SU-DHL-6 (cell line): ENCODE measurements at regions not wholly inside any gene's neighbourhood (a gene's known extent, or its start where the extent isn't known, plus 50 kb on each side); places are given as distances from the start of the nearest gene placed in this dataset.

Source experiments
- H2AFZ ChIP-seq: fragments of 200-600 bp; sonication (generic); 2 replicates; pipeline ENCODE4 v1.6.1; 2014; ENCODE audit warnings: low read depth, mild to moderate bottlenecking, moderate library complexity, mixed read lengths, antibody characterized with exemption, low read length; ENCODE audit not compliant: severe bottlenecking
- H3F3A ChIP-seq: fragments of 200-600 bp; shearing (Covaris generic); 2 replicates; pipeline ENCODE4 v1.6.0; 2016; ENCODE audit warnings: antibody characterized with exemption, mild to moderate bottlenecking; ENCODE audit not compliant: insufficient read depth
- H3K27ac ChIP-seq: fragments of 200-600 bp; sonication (generic); 2 replicates; pipeline ENCODE4 v1.5.1; 2016; ENCODE audit warnings: low read depth, mild to moderate bottlenecking, low read length, moderate library complexity, mixed read lengths
- H3K27me3 ChIP-seq: fragments of 200-600 bp; sonication (generic), shearing (Covaris generic); 2 replicates; pipeline ENCODE4 v1.6.0; 2014; ENCODE audit warnings: mild to moderate bottlenecking, low read length
- H3K36me3 ChIP-seq: fragments of 200-600 bp; sonication (generic); 2 replicates; pipeline ENCODE4 v1.6.1; 2014; ENCODE audit warnings: mild to moderate bottlenecking, low read length, mixed read lengths
- H3K4me2 ChIP-seq: fragments of 300-600, 200-600 bp; shearing (Covaris generic), sonication (generic); 2 replicates; pipeline ENCODE4 v1.6.0; 2014; ENCODE audit warnings: low read length, low read depth, mild to moderate bottlenecking; ENCODE audit not compliant: poor library complexity, severe bottlenecking
- H3K4me3 ChIP-seq: fragments of 200-600 bp; sonication (generic); 2 replicates; pipeline ENCODE4 v1.5.1; 2014; ENCODE audit warnings: antibody characterized with exemption, low read length, mild to moderate bottlenecking, mixed read lengths; ENCODE audit not compliant: insufficient read depth, poor library complexity, severe bottlenecking
- H3K79me2 ChIP-seq: fragments of 200-600 bp; sonication (generic); 2 replicates; pipeline ENCODE4 v1.6.1; 2014; ENCODE audit warnings: mild to moderate bottlenecking, low read length, moderate library complexity; ENCODE audit not compliant: insufficient read depth
- H3K9ac ChIP-seq: fragments of 200-600 bp; sonication (generic); 2 replicates; pipeline ENCODE4 v1.7.0; 2014; ENCODE audit warnings: mild to moderate bottlenecking, low read length
- H3K9me2 ChIP-seq: fragments of 200-600 bp; sonication (generic); replicated peaks from 2 replicates; pipeline ENCODE4 v1.6.1; 2014; ENCODE audit warnings: low read length; ENCODE audit not compliant: insufficient read depth
- H3K9me3 ChIP-seq: fragments of 200-600 bp; sonication (generic); 2 replicates; pipeline ENCODE4 v1.6.1; 2014; ENCODE audit warnings: low read length, mixed read lengths; ENCODE audit not compliant: insufficient read depth
- H4K20me1 ChIP-seq: fragments of 200-600 bp; sonication (generic); 2 replicates; pipeline ENCODE4 v1.6.1; 2014; ENCODE audit warnings: low read depth, mild to moderate bottlenecking, antibody characterized with exemption, low read length, moderate library complexity, mixed read lengths
- EZH2phosphoT487 ChIP-seq: fragments of 200-600 bp; sonication (generic), shearing (Covaris generic); conservative IDR thresholded peaks from 2 replicates; pipeline ENCODE4 v1.6.1; 2018; ENCODE audit warnings: mild to moderate bottlenecking, antibody characterized with exemption, low read length, moderate library complexity, mixed read lengths
- TF ChIP-seq, protein P1 (sequence below): fragments of 200-600 bp; sonication (generic); IDR thresholded peaks from one replicate; pipeline ENCODE4 v1.5.1; 2017; ENCODE audit warnings: antibody characterized with exemption, mild to moderate bottlenecking, low read length, moderate library complexity; ENCODE audit not compliant: insufficient read depth, poor library complexity, severe bottlenecking

DNA sequence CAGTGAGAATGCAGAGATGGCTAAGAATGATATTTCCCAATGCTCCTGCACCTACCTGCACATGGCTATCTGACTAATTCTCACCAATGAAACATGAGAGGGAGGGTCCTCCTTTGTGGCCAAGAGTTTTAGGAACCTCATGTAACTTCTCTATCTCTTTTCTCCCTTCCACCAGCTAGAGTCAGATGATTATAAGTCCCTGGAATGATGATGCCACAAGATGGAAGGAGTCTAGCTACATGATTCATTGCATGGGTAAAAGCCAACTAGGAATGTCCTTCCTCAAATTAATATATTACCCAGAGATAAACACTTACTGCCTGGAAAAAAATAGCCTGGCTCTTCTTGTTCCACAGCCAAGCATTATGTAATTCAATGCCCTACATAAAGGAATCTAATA, 55.1 kb upstream of the AASS start:
- no peak overlapping the region for H3K9ac ChIP-seq
- no peak for TF ChIP-seq EZH2phosphoT487
- TF ChIP-seq, protein P1, sequence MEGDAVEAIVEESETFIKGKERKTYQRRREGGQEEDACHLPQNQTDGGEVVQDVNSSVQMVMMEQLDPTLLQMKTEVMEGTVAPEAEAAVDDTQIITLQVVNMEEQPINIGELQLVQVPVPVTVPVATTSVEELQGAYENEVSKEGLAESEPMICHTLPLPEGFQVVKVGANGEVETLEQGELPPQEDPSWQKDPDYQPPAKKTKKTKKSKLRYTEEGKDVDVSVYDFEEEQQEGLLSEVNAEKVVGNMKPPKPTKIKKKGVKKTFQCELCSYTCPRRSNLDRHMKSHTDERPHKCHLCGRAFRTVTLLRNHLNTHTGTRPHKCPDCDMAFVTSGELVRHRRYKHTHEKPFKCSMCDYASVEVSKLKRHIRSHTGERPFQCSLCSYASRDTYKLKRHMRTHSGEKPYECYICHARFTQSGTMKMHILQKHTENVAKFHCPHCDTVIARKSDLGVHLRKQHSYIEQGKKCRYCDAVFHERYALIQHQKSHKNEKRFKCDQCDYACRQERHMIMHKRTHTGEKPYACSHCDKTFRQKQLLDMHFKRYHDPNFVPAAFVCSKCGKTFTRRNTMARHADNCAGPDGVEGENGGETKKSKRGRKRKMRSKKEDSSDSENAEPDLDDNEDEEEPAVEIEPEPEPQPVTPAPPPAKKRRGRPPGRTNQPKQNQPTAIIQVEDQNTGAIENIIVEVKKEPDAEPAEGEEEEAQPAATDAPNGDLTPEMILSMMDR: no peak
- H2AFZ ChIP-seq: no peak overlapping the region
- no peaks in the 10 kb centered on the region for H3K9me2 ChIP-seq
- no peaks in the 10 kb centered on the region for H3K27me3 ChIP-seq
- no peaks in the 10 kb centered on the region for H3K9me3 ChIP-seq
- no peaks in the 10 kb centered on the region for H3K79me2 ChIP-seq
- H4K20me1 ChIP-seq: no peaks in the 10 kb centered on the region
- H3F3A ChIP-seq: no peaks in the 10 kb centered on the region
- H3K27ac ChIP-seq: no peak overlapping the region
- no peak overlapping the region for H3K4me2 ChIP-seq
- H3K36me3 ChIP-seq: no peaks in the 10 kb centered on the region
- no peak overlapping the region for H3K4me3 ChIP-seq

DNA sequence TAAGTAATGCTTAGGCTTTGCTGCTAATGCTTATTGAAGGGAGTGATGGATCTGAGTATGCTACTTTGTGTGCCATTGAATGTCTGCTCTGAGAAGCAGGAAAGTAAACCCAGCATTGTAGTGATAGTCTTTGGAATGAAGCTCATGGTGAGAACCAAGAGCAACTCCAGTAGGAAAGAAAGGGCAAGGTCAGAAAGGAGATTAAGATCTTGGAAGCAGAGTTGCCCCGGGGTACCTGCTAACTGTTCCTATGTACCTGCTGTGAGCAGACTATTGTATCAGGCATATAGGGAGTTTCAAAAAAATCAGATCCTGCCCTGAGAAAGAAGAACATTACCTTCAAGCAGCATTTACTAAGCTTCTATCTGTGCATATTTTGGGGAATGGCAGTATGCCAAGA, 54.5 kb upstream of the AASS start:
- Histone ChIP-seq H3K9ac (no peak overlapping the region), H2AFZ (no peak overlapping the region), H3K9me2 (no peaks in the 10 kb centered on the region), H3K36me3 (no peaks in the 10 kb centered on the region), H3K79me2 (no peaks in the 10 kb centered on the region), H3K9me3 (no peaks in the 10 kb centered on the region), H3F3A (no peaks in the 10 kb centered on the region), H3K27me3 (no peaks in the 10 kb centered on the region), H4K20me1 (no peaks in the 10 kb centered on the region), H3K4me3 (no peak overlapping the region), H3K27ac (no peak overlapping the region), H3K4me2 (no peak overlapping the region)
- TF ChIP-seq EZH2phosphoT487: no peak
- TF ChIP-seq, protein P1: no peak
